Caco-2 (cell line): ENCODE measurements at regions not wholly inside any gene's neighbourhood (a gene's known extent, or its start where the extent isn't known, plus 50 kb on each side); places are given as distances from the start of the nearest gene placed in this dataset.
"Not testable (repeated sequence)": the region's sequence is repeated elsewhere in the genome, so short reads cannot be mapped to it uniquely, and the experiment has no call there.

Experiments used
- BruUV-seq: library from RNA; stranded (reverse); fragments of 400-500 nt; replicated peaks from 2 replicates; lab custom pipeline; 2021; lab: Mats Ljungman, UMichigan
- CTCF ChIA-PET: fragments of 300-600 bp; sonication (Branson Sonifier 250); formaldehyde crosslinking; loops from one replicate; lab custom pipeline; 2022; ENCODE audit warnings: antibody characterized with exemption; lab: Charles Lee
- POLR2A ChIA-PET: fragments of 300-600 bp; sonication (Branson Sonifier 250); formaldehyde crosslinking; loops from one replicate; lab custom pipeline; 2022; ENCODE audit warnings: antibody characterized with exemption; lab: Charles Lee
- DNase-seq, 2 experiments: peaks; one replicate each; pipeline versions ENCODE4 v3.0.0 to v3.0.0-alpha.2; 2020 to 2022
- H3K27me3 ChIP-seq: replicated peaks from 2 replicates; pipeline ENCODE4 v1.6.0; 2011; ENCODE audit warnings: low read length; ENCODE audit not compliant: control insufficient read depth, insufficient read depth
- H3K36me3 ChIP-seq: 2 replicates; pipeline ENCODE4 v1.5.1; 2011; ENCODE audit warnings: low read length; ENCODE audit not compliant: control insufficient read depth, insufficient read depth
- H3K4me1 ChIP-seq: fragments of 250-450 bp; sonication (Bioruptor Pico); 2 replicates; pipeline ENCODE4 v1.5.1; 2020; ENCODE audit warnings: mild to moderate bottlenecking
- H3K4me3 ChIP-seq: 2 replicates; pipeline ENCODE4 v1.5.1; 2011; ENCODE audit warnings: low read depth, mild to moderate bottlenecking, control low read depth, low read length
- H3K9me3 ChIP-seq: fragments of 250-450 bp; sonication (Bioruptor Pico); 2 replicates; pipeline ENCODE4 v1.5.1; 2020; ENCODE audit warnings: mild to moderate bottlenecking, moderate library complexity
- H3K27ac Mint-ChIP-seq: one replicate; pipeline ENCODE4 v1.8.0; 2022; ENCODE audit warnings: mixed read lengths; ENCODE audit not compliant: unreplicated experiment
- H3K27me3 Mint-ChIP-seq: one replicate; pipeline ENCODE4 v1.8.0; 2022; ENCODE audit warnings: mixed read lengths; ENCODE audit not compliant: insufficient read depth, unreplicated experiment
- H3K36me3 Mint-ChIP-seq: one replicate; pipeline ENCODE4 v1.8.0; 2022; ENCODE audit warnings: mild to moderate bottlenecking, mixed read lengths; ENCODE audit not compliant: insufficient read depth, unreplicated experiment
- H3K4me1 Mint-ChIP-seq: one replicate; pipeline ENCODE4 v1.8.0; 2022; ENCODE audit warnings: low read depth, mixed read lengths; ENCODE audit not compliant: unreplicated experiment
- H3K4me3 Mint-ChIP-seq: one replicate; pipeline ENCODE4 v1.8.0; 2022; ENCODE audit warnings: mild to moderate bottlenecking, moderate library complexity, mixed read lengths; ENCODE audit not compliant: unreplicated experiment
- H3K9me3 Mint-ChIP-seq: one replicate; pipeline ENCODE4 v1.8.0; 2022; ENCODE audit warnings: mixed read lengths; ENCODE audit not compliant: unreplicated experiment
- intact Hi-C: fragments of 100-400 bp; cut with micrococcal nuclease; formaldehyde crosslinking; loops from one replicate; pipeline ENCODE4 v1.10.0; 2022; ENCODE audit not compliant: unreplicated experiment
- TF ChIP-seq, protein P1 (sequence below), 2 experiments: fragments of 200-600 bp in 1 of 2; IDR thresholded peaks; 1 replicate in 1 of 2; 2 replicates in 1 of 2; pipeline versions ENCODE4 v1.5.1 to v1.8.0; 2011 to 2022; ENCODE audit warnings: antibody characterized with exemption in 1 of 2, control low read depth in 1 of 2, inconsistent platforms in 1 of 2, low read depth in 1 of 2, low read length in 1 of 2, mild to moderate bottlenecking in 1 of 2, moderate library complexity in 1 of 2; ENCODE audit not compliant: insufficient read depth in 1 of 2, severe bottlenecking in 1 of 2, unreplicated experiment in 1 of 2

DNA sequence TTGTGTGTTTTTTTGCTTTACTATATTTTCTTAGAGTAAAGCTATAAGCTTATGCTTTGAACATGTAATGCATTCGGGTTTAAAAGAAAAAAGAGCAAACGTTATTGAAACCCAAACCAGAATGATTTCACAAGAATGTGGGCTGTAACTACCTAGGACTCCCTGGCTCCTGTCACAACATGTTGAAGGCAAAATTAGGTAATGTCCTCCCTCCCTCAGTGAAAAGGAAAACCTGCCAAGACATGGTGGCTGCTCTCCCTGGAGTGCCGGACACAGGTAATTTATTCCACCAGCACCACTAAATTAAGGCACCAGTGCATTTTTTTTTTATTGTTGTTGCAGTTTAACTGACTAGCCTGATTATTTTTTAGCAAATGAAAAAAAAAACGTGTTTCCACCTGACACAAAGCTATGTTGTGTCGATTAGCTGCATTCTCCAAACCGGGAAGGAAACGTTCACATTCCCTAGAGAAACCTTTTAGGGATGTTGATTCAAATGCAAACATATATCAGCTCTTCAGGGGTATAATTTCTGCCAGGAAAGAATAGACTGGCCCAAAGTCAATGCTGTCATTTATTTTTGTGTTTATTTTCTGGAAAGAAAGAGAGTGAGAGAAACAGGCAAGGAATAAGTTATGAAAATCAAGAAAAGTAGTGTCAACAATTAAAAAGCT, 134.6 kb downstream of the CCDC34 start:
- intact Hi-C loops, result no loop called here
- H3K36me3 Mint-ChIP-seq, result peaks cover 6% of the 10 kb centered on the region
- H3K9me3 ChIP-seq, result no peaks in the 10 kb centered on the region
- BruUV-seq, result no TSS peak
- H3K27me3 Mint-ChIP-seq, result no peaks in the 10 kb centered on the region
- no peak overlapping the region for H3K4me3 ChIP-seq
- H3K27me3 ChIP-seq, result no peaks in the 10 kb centered on the region
- ChIA-PET POLR2A (no interaction called here), CTCF (no interaction called here)
- no peak overlapping the region for H3K4me3 Mint-ChIP-seq
- H3K4me1 ChIP-seq, result peaks cover 1% of the 10 kb centered on the region; the same call in 1 of the 2 replicates
- no peaks in the 10 kb centered on the region for H3K9me3 Mint-ChIP-seq
- peaks cover under 1% of the 10 kb centered on the region for H3K4me1 Mint-ChIP-seq
- H3K27ac Mint-ChIP-seq, result no peak overlapping the region
- TF ChIP-seq, protein P1, sequence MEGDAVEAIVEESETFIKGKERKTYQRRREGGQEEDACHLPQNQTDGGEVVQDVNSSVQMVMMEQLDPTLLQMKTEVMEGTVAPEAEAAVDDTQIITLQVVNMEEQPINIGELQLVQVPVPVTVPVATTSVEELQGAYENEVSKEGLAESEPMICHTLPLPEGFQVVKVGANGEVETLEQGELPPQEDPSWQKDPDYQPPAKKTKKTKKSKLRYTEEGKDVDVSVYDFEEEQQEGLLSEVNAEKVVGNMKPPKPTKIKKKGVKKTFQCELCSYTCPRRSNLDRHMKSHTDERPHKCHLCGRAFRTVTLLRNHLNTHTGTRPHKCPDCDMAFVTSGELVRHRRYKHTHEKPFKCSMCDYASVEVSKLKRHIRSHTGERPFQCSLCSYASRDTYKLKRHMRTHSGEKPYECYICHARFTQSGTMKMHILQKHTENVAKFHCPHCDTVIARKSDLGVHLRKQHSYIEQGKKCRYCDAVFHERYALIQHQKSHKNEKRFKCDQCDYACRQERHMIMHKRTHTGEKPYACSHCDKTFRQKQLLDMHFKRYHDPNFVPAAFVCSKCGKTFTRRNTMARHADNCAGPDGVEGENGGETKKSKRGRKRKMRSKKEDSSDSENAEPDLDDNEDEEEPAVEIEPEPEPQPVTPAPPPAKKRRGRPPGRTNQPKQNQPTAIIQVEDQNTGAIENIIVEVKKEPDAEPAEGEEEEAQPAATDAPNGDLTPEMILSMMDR (IDR thresholded peaks at IDR 0.05; ENCODE audit: insufficient read depth in 1 of 2, low read depth in 1 of 2, low read length in 1 of 2, severe bottlenecking in 1 of 2, unreplicated experiment in 1 of 2), result no peak
- no peak for DNase-seq
- no peaks in the 10 kb centered on the region for H3K36me3 ChIP-seq

DNA sequence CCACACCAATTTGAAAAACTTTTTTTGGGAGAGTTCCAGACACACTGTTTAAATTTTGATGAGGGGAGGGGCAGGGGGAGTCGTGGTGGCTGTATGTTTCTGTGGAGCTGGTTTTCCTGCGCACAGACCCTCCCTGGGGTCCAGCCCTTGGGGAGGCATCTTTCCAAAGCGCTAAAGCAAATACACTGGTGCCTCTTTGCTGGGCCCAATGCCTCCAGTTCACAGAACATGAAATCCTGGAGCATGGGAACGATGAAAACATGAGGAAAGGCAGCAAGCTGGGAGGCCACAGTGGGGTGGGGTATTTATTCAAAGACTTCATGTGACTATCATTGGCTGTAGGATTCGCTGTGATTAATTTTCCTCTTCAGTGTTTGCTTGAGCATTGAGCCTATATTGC, 135.3 kb downstream of the CCDC34 start:
- no TSS peak for BruUV-seq
- Histone ChIP-seq H3K4me1 (no peaks in the 10 kb centered on the region), H3K4me3 (no peak overlapping the region), H3K9me3 (no peaks in the 10 kb centered on the region), H3K27me3 (no peaks in the 10 kb centered on the region), H3K36me3 (no peaks in the 10 kb centered on the region)
- Mint-ChIP-seq H3K4me3 (no peak overlapping the region), H3K9me3 (no peaks in the 10 kb centered on the region), H3K27ac (no peak overlapping the region), H3K27me3 (no peaks in the 10 kb centered on the region), H3K36me3 (peaks cover 6% of the 10 kb centered on the region), H3K4me1 (no peaks in the 10 kb centered on the region)
- no peak for DNase-seq
- ChIA-PET POLR2A (no interaction called here), CTCF (no interaction called here)
- TF ChIP-seq, protein P1 (IDR thresholded peaks at IDR 0.05; ENCODE audit: insufficient read depth in 1 of 2, low read depth in 1 of 2, low read length in 1 of 2, severe bottlenecking in 1 of 2, unreplicated experiment in 1 of 2), result no peak
- intact Hi-C loops, result no loop called here

DNA sequence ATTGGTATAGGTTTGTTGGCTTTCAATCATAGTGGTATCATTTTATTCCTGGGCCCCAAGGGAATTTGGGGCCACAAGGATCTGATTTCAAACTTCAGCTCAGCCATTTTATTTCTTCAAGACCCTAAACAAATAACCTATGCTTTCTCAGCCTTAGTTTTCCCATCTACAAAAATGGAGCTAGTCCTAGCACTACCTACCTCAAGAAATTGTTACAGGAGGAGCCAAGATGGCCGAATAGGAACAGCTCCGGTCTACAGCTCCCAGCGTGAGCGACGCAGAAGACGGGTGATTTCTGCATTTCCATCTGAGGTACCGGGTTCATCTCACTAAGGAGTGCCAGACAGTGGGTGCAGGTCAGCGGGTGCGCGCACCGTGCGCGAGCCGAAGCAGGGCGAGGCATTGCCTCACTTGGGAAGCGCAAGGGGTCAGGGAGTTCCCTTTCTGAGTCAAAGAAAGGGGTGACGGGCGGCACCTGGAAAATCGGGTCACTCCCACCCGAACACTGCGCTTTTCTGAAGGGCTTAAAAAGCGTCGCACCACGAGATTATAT, 143.5 kb downstream of the CCDC34 start:
- H3K4me1 ChIP-seq, H3K27me3 ChIP-seq, H3K36me3 Mint-ChIP-seq, H3K36me3 ChIP-seq, H3K9me3 Mint-ChIP-seq, POLR2A ChIA-PET, H3K27me3 Mint-ChIP-seq, H3K4me1 Mint-ChIP-seq, CTCF ChIA-PET, intact Hi-C loops, H3K9me3 ChIP-seq: not testable (repeated sequence)
- DNase-seq, result peak; percentile 45 to 47
- peak overlapping the region; percentile 33 for H3K4me3 ChIP-seq
- Mint-ChIP-seq H3K4me3 (peak overlapping the region; percentile 91), H3K27ac (peak overlapping the region; percentile 97)
- BruUV-seq, result TSS peak; percentile 63
